Transverse colon (tissue), 3 donors: ENCODE measurements at regions not wholly inside any gene's neighbourhood (a gene's known extent, or its start where the extent isn't known, plus 50 kb on each side); places are given as distances from the start of the nearest gene placed in this dataset.

Experiments used
- POLR2A ChIP-seq: fragments of 450-650 bp; IDR thresholded peaks from one replicate; pipeline ENCODE4 v1.6.1; 2016; ENCODE audit warnings: antibody characterized with exemption, mild to moderate bottlenecking, moderate library complexity
- POLR2AphosphoS5 ChIP-seq, 3 donors: sonication (generic); formaldehyde crosslinking; IDR thresholded peaks; one replicate each; pipeline ENCODE4 v1.6.1; 2016; ENCODE audit warnings: antibody characterized with exemption in 3 of 3

DNA sequence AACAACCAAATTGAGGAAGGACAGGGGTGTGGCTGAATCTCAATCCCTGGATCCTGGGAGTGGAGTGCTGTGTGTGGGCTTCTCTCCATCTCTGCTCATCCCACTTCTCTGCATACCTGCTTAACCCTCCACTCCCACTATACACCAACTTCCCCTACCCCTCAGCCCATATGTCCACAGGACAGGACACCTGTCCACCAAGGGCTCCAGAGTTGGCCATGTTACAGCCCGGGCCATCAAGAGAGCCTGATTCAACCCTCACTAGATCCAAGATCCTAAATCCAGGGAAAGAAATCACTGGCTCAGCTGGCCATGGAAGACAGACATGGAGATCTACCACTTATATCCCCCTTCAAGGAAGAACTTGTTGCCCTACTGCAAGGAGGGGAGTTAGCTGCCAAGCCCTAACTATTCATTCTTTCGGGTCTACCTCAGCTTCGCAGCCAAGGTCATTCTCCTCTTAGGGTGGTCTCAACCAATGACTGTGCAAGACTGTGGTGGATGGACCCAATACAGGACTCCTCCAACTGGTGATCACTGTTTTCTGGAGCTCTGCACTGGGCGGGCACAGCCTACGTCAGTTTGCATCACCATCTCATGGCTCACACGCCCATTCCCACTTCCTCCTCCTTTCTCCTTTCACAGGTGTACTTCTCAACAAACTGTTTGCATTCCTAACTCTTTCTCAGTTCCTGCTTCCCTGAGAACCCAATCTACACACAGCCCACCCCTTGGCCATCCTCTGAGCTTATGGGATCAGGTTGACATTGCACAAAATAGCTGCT, 53.7 kb upstream of the ZBTB43 start:
- TF ChIP-seq POLR2AphosphoS5 (IDR thresholded peaks at IDR 0.05) (no peak), POLR2A (no peak)
